HG03175 (cell line): ENCODE measurements at regions not wholly inside any gene's neighbourhood (a gene's known extent, or its start where the extent isn't known, plus 50 kb on each side); places are given as distances from the start of the nearest gene placed in this dataset.

ENCODE experiments used
- ATAC-seq: cut with Tn5 transposase; IDR thresholded peaks from one replicate; pipeline ENCODE4 v1.9.1; 2021; ENCODE audit warnings: mild to moderate bottlenecking, moderate library complexity; ENCODE audit not compliant: unreplicated experiment

DNA sequence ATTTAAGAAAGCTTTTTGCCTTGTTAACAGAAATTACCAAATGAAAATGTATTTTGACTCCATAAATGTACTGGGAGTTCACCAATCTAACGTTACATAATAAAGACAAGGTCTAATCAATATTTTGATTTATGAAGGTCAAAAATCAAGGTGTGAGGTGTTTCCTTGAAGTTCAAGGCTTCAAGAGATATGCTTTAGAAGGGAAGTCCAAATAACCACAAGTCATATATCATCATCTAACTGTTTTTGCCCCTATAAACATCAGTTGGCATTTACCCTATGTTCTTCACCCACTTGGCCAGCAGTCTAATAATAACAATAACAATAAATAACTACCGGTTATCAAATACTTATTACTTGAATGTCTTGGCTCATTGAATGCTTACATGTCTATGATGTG lies 196.1 kb upstream of the ID2 start:
- no peak for ATAC-seq

DNA sequence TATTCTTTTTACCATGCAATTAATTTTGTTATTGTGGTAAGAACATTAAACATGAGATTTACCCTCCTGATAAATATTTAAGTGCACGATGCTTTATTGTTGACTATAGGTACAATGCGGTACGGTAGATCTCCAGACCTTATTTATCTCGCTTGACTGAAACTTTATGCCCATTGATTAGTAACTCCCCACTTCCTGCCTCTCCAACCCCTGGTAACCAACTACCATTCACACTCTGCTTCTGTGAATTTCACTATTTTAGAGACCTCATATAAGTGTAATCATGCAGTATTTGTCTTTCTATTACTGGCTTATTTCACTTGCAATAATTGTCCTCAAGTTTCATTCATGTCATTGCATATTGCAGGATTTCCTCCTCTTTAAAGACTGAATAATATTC lies 195.7 kb upstream of the ID2 start:
- ATAC-seq: no peak

DNA sequence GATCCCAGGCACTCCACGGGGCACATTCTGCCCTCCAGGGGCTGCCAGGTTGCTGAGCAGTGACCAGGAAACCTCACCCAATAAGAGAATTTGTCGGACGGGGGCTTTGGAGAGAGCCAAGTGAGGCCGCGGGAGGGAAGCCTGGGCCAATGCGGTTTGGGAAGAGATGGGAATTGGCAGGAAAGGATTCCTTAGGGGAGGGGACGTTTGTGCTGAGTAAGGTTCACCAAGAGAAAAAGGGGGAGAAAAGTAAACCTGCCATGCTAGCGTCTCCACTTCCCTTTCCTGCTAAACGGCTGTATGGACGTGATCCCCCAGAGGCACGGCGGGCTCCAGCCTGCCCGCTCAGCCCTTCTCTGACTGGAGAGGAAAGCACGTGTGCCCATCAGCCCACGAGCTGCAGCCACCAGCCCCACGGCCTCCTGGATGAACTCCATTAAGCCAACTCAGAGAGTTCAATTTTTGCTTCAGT lies 194.4 kb upstream of the ID2 start:
- peak; percentile 20 for ATAC-seq

DNA sequence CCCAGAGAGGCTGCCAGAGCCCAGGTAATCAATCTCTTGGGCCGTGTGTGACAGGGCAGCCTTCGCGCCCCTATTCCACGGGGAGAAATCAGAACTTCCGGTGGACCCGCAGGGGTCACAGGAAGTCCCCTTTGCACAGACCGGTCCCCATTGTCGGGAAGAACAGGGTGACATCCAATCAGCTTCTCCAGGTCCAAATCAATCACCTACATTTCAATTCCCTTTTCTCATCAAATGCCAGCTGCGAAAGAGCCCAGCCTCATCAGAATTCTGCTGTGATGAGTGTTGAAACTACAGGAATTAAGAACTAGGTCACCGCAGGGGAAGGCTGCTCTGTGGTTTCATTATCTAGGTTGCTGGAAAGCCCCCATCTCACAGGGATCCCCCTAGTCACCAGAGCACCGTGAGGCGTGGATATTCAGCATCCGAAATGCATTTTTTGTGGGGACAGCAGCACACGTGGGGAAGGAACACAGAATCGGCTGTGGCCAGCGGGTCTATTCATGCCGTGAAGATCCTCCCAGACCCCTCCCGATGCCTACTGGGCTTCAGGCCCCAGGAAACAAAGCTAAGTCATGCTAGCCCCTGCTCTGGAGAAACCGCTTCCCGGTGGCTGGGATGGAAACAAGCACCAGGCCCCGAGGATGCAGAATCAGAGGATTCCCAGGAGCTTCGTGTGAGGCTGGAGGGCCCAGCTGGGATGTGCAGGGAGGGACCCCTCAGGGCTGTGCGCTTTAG lies 193.7 kb upstream of the ID2 start:
- peak; percentile 73 for ATAC-seq

DNA sequence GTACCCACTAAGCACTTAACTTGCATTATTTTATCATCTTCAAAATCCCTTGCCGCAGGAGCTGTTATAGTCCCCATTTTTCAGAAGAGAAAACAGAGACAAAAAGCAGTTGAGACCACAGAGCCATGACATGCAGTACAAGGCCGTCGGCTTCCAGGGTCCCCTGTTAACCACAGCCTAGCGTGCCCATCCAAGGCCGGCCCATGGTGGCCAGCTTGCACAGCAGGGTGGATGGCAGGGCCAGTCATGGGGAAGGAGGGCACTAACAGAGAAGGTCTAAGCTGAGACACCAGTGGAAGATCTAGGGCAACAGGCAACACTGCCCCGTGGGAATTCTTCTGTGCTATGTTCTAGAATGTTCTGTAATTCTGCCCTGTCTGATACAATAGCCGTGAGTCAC lies 192.6 kb upstream of the ID2 start:
- no peak for ATAC-seq

DNA sequence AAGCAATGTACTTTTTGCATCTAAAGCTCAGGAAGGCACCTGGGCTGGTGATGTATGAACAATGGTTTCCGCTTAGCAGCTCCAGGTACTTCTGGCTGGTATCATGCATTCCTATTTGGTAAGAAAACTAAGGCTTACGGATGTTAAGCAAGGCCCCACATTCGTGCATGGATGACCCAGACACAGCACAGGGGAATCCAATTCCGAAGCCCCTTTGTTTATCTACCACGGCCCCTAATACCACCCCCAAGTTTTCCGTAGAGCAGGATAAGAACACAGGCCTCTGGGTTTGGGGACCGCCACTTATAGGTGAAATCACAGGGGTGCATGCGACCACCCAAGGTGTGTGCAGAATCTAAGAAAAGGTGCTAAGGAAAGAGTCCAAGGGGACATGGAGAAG lies 192.1 kb upstream of the ID2 start:
- no peak for ATAC-seq

DNA sequence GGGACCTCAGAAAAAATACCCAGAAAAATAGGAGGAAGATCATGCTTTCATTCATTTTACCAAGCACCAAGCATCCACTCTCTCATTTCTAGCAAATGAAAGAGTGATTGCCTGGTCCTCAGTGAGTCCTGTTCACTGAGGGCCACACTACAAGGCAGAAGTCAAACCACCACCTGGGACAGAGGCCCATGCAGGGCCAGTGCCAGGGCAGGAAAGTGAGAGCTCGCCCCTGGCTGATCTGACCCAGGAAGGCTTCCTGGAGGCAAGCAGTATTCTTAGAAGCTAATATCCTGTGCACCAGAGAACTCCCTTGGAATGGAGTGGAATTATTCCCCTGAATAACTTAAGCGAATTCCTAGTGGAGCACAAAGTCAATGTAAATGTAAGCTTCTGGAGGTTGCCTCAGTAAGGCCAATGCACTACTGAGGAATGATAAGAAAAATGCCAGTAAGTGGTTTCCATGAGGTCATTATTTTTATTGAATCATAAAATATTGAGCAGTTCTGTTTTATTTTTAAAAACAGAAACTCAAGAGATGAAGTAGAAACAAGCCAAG lies 191.6 kb upstream of the ID2 start:
- ATAC-seq: no peak

DNA sequence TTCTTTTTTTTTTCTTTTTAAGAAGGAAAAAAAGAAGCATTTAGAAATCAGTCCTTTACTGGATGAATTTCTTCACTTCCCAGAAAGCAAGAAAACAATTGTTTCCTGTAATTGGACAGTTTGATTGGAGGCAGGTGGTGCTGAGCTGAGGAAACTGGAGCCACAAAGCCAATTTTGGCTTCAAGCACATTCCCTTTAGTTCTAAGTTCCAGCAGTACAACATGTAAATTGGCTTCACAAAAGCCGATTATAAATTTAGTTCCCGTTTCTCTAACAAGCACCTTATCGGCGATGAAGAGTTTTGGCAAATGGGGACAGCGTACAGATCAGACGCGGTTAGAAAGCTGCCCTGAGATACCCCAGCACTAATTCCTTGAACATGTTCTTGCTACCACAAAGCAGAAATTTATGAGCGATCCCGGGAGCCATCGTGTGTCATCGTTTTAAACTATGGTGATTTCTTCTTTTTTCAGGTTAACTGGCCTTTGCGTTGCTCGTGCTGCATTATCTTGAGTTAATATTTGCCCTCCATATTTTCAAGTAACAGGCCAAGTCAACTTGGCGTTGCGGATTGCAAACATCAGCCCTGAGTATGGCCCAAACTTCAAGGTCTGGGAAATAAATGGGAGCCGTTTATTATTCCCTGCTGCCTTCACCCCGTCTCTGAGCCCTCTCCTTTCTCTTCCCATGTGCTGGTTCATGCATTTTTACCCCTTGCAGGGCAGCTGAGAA lies 190.4 kb upstream of the ID2 start:
- ATAC-seq: no peak

DNA sequence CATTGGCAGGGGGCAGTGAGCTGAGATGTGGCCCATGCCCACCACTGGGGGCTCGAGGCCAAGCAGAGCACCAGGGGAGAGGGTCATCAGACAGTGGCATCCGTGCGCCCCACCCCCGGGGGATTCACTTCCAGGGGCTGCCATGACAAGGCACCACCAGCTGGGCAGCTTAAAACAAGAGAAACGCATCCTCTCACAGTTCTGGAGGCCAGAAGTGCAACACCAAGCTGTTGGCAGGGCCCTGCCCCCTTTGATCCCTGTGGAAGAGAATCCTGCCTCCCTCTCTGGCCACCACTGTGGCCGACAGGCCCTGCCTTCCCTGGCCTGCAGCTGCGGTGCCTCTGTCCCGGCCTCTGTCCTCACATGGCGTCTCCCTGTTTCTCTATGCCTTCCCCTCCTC lies 187.7 kb upstream of the ID2 start:
- ATAC-seq: no peak

DNA sequence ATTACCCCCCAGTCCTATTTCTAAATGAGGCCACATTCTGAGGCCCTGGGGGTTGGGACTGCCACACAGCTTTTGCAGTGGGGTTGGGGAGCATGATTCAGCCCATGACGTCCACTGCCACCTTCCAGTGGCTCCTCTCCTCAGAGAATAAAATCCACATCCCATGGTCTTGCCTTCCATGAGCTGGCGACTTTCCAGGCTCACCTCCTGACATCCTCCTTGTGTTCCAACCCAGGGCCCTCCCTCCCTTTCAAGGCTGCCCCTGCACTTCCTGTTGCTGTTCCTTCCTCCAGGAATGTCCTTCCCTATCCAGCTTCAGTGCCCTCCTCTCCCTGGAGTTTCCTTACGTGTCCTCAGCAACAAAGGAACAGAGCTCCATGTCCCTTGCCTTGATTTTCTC lies 187.3 kb upstream of the ID2 start:
- ATAC-seq: no peak

DNA sequence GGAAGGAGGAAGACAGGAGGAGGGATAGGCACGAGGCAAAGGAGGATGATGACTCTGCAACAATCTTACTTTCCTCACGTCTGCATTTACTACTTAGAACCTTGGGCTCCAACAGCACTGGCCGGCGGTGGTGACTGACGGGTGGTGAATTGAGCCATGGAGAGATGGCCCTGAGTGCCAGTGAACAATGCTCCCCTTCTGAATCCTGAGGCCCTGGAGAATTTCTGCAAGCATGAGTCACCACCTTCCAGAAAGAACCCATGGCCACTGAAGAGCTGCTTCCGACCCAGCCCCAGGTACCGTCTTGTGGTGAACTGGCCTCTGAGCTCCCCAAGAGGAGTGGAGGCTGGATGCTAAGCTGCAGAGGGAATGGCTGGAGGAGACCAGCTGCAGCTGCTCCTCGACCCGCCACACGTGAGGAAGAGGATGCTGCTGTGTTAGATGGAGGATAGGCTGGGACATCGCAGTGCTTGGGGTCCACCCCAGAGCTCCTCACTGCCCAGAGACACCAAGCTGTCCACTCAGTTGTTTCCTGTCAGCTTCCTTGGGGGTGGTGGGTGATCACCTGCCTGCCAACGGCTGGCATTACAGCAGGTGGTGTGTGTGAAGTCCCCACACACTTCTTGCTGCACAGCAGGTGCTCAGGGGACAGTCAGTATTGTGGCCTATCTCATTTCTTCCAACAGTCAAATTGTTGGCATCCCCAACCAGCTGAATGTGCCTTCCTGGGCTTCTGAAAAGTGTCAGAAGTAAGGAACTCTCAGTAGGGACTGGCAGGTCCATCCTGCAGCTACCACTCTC lies 186.5 kb upstream of the ID2 start:
- ATAC-seq: no peak

DNA sequence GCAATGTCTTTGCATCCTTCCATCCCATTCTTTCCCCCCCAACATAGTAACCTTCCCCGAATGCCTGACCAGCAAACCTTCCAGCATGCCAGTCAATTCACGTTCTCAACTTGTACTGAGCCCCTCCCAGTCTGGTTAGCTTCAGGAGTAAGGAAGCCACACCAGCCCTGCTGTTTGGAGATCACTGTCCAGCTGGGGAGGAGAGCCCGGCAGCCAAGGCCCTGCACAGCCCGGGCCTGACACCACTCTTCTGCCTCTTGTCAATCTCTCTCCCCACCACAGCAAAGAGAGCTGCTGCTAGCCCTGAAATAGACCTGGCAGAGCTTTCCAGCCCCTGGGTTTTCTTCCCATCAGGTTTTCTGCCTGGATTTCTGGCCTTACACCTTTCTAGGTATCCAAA lies 185.8 kb upstream of the ID2 start:
- ATAC-seq: no peak

DNA sequence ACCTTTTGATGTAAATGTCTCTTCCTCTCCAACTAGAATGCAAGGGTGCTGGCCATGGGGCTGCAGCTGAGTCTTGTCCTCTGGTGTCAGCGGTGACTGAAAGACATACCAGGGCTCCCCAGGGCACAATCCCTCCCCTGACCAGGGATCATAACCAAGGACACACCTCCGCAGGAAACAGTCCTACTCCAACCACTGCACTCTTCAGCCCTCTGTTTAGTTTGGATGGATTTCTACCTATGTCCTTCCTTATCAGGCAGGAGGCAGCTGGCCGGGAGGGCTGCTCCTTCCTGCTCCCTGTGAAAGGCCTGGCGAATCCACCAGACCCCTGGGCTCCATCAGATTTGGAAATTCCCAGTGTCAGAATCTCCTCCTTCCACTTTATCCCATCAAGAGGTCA lies 185.2 kb upstream of the ID2 start:
- ATAC-seq: no peak

DNA sequence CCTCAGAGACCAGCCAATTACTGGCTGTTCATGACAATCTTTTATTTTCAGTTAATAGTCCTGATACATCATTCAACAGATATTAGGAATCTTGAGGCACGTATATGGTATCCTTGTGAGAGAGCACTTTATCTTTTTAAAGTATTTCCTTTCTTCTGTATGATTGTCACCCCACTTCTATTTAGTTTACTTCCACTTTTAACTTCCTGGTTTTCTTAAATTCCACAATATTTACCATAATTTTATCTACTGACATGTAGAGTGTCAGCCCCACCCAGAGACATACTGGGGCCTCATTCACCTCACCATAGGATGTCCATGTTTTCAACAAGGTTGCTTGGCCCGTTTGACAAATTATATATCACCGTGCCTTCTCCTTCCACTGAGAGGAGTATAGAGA lies 182.9 kb upstream of the ID2 start:
- ATAC-seq: no peak

DNA sequence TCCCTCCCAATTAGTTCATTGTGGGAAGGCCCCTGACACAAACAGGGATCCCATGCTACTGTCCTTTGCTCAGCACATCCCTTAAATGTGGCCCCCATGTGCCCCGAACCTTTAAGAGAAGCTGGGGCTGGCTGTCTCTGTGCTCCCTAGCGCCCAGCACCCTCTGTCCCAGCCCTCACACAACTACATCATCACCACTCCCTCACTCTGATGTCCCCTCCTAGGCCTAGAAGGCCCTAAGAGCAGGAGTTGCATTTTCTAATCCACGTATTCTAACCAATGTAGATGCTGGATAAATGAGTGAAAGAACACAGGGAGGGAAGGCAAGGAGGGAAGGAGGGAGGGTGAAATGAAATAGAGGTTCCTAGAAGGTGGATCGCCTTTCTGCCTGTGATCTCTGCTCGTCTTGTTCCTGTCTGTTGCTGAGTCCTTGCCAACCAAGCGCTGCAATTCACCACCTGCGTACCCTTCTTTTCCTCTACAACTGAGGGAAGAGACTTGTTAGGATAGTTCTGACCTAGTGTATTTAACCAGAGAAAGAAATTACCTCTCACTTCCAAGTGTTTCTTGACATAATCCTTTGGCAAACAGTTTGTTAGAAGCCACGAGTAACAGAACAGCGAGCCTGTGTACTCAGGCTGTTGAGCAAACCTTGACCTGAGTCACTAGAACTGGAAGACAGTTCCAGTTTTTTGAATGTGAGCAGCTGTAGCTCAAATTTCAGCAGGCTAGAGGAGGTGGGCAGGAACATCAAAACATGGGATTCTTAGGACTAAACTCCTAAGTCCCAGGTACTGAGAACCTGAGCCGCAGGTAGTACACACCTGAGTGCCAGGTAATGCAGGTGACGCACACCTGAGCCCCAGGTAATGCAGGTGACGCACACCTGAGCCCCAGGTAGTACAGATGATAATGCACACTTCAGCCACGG lies 181.5 kb upstream of the ID2 start:
- no peak for ATAC-seq

DNA sequence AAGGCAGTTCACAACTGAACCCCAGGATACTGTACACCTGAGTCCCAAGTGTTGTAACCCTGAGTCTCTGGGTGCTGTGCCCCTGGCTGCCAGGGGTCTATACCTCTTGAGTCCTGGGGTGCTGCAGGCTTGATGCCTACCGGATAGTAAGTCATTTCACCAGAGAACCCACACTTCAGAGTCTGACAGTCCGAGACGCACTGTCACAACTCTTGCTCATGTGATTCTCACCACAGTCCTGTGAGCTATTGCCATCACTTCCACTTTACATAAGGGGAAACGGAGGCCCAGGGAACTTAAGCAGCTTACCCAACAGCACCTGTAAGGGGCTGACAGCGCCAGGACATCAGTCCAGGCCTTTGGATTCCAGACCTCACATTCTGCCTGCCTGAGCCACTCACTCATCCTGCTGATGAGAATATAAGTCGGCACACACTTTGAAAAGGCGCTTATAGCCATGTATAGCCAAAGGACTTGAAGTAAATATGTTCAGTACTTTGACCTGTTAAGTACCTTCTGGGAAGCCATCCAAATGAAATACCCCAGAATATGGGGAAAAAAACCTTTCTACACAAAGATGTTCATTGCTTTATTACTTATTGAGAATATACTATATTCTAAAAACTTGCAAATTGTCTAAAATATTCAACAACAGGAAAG lies 180.7 kb upstream of the ID2 start:
- ATAC-seq: no peak

DNA sequence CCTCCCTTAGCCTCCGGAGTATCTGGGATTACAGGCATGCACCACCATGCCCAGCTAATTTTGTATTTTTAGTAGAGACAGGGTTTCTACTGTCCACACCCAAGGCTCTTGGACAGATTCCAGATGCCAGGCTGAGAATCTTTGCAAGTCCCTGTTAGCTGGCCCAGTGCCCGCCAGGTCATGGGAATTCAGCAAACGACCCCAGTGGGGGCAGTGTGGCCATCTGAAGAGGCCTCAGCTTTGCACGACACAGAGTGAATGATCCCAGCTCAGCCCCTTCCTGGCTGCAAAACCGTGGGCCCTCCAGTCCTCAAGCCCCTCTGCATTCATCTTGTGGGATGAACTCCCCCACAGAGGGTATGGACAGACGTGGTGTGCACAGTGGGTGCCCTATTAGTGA lies 179.5 kb upstream of the ID2 start:
- ATAC-seq: no peak

DNA sequence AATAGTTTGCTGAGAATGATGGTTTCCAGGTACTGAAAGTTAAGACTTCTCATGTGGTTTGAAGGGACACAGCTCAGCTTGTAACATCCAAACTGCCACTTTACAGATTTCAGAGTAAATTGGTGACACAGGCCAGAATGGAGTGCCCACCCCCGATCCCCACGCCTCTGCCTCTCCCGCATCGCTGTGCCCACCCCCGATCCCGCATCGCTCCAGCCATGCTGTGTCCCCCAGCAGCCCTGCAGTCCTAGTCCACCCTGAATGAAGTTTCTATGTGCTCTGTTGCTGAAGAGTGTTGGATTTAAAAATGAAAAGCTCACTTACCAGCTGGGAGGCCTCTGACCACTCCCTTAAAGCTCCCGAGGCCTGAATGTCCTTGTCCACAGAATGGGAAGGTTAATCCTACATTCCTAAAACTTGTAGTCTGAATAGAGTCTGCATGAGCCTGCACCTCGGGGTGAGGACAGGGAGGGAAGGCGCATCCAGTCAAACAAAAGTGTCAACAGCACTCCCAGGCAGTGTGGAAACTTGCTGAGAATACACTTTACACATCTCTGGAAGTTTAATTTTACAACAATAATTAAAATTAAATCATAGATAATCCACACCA lies 176.4 kb upstream of the ID2 start:
- ATAC-seq: no peak

DNA sequence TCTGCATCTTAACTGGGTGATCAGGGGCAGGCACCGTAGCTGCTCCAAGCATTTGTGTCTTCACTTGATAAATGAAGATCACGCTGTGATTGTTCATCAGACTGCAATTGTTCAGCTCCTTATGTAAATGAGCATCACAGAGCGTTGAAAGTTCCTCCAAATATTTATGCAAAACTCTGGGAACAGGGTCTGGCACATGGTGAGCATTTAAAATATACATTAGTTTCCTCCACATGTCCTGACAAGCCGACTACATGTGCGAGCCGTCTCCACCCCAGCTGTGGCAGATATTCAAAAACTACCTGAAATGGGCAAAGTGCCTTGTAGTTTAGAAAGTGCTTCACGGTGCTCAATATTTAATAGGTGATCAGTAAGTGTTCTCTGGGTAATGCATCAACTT lies 175.1 kb upstream of the ID2 start:
- ATAC-seq: no peak
